K562 (cell line): ENCODE measurements at regions not wholly inside any gene's neighbourhood (a gene's known extent, or its start where the extent isn't known, plus 50 kb on each side); places are given as distances from the start of the nearest gene placed in this dataset.

Experiments used
- ATAC-seq: fragments of 200-7000 bp; cut with Tn5 transposase; 3 replicates; pipeline ENCODE4 v1.9.1; 2020; ENCODE audit warnings: moderate library complexity
- BruUV-seq: library from RNA; stranded (reverse); fragments of 400-500 nt; replicated peaks from 2 replicates; lab custom pipeline; 2021; lab: Mats Ljungman, UMichigan
- CTCF ChIA-PET: fragments of 300-600 bp; formaldehyde crosslinking; extraction: SDS; loops from one replicate; lab custom pipeline; 2021; ENCODE audit warnings: low intra/inter-chr PET ratio; lab: Yijun Ruan, JAX
- POLR2A ChIA-PET: fragments of 300-600, 350-650 bp; sonication (Branson Sonifier 250); formaldehyde crosslinking; extraction: SDS; loops from one replicate; lab custom pipeline; 2021; ENCODE audit warnings: antibody characterized with exemption, inconsistent platforms; lab: Yijun Ruan, JAX
- DNase-seq, 4 experiments: peaks; one replicate each; pipeline versions ENCODE4 v3.0.0 to v3.0.0-alpha.2; 2011 to 2018; ENCODE audit warnings: low spot score in 3 of 4, mixed read lengths in 3 of 4; ENCODE audit errors: extremely low read depth in 1 of 4
- FAIRE-seq: peaks from 2 replicates; lab custom pipeline; 2011; peaks lifted over from hg19 to GRCh38; lab: Jason Lieb, UNC
- H2AFZ ChIP-seq: 2 replicates; pipeline ENCODE4 v1.6.0; 2011; ENCODE audit warnings: low read depth, low read length, control low read depth, inconsistent platforms
- H3K27ac ChIP-seq: fragments of 200-600 bp; 3 replicates; pipeline ENCODE4 v1.8.0; 2011; ENCODE audit warnings: low read depth, mild to moderate bottlenecking, control low read depth, inconsistent platforms, low read length, moderate library complexity, mixed read lengths; ENCODE audit errors: extremely low read depth
- H3K27me3 ChIP-seq, 2 experiments: fragments of 300-600 bp in 1 of 2; 2 replicates in 1 of 2; 3 replicates in 1 of 2; pipeline versions ENCODE4 v1.6.0 to v1.8.0; 2011; ENCODE audit warnings: inconsistent platforms in 2 of 2, low read length in 2 of 2, mild to moderate bottlenecking in 1 of 2, mixed read lengths in 1 of 2, moderate library complexity in 1 of 2; ENCODE audit not compliant: control insufficient read depth in 2 of 2, insufficient read depth in 2 of 2
- H3K36me3 ChIP-seq: fragments of 300-600 bp; 3 replicates; pipeline ENCODE4 v1.8.0; 2011; ENCODE audit warnings: mild to moderate bottlenecking, low read length, inconsistent platforms; ENCODE audit not compliant: control insufficient read depth, insufficient read depth
- H3K4me1 ChIP-seq, 2 experiments: fragments of 200-600 bp in 1 of 2; replicated peaks in 1 of 2; 2 replicates in 1 of 2; 3 replicates in 1 of 2; pipeline versions ENCODE4 v1.5.1 to v1.8.0; 2011; ENCODE audit warnings: inconsistent platforms in 2 of 2, low read length in 2 of 2, mild to moderate bottlenecking in 1 of 2, mixed read lengths in 1 of 2, moderate library complexity in 1 of 2; ENCODE audit not compliant: control insufficient read depth in 2 of 2, insufficient read depth in 2 of 2
- H3K4me2 ChIP-seq: 2 replicates; pipeline ENCODE4 v1.6.1; 2011; ENCODE audit warnings: low read length, control low read depth, inconsistent platforms, mixed read lengths; ENCODE audit not compliant: insufficient read depth
- H3K4me3 ChIP-seq: fragments of 200-600 bp; sonication (generic), shearing (Covaris generic); 2 replicates; pipeline ENCODE4 v1.5.1; 2016; ENCODE audit warnings: control low read depth, inconsistent platforms
- H3K79me2 ChIP-seq: fragments of 200-600 bp; 3 replicates; pipeline ENCODE4 v1.8.0; 2011; ENCODE audit warnings: low read length, inconsistent platforms; ENCODE audit not compliant: control insufficient read depth, insufficient read depth
- H3K9ac ChIP-seq, 2 experiments: 2 replicates each; pipeline versions ENCODE4 v1.6.0 to v1.6.1; 2011; ENCODE audit warnings: low read depth in 2 of 2, low read length in 2 of 2, control low read depth in 1 of 2, inconsistent platforms in 1 of 2, mild to moderate bottlenecking in 1 of 2, mixed read lengths in 1 of 2; ENCODE audit not compliant: insufficient read depth in 1 of 2
- H3K9me1 ChIP-seq: one replicate; pipeline ENCODE4 v1.6.0; 2011; ENCODE audit warnings: inconsistent platforms, mild to moderate bottlenecking, low read length, moderate library complexity; ENCODE audit not compliant: control insufficient read depth, insufficient read depth
- H3K9me3 ChIP-seq: replicated peaks from 2 replicates; pipeline ENCODE4 v1.5.1; 2011; ENCODE audit warnings: low read depth, low read length, inconsistent platforms; ENCODE audit not compliant: control insufficient read depth, insufficient read depth
- H4K20me1 ChIP-seq: replicated peaks from 2 replicates; pipeline ENCODE4 v1.6.1; 2011; ENCODE audit warnings: low read length, inconsistent platforms, mixed read lengths; ENCODE audit not compliant: control insufficient read depth, insufficient read depth
- CBX1 ChIP-seq: sonication (generic); IDR thresholded peaks from 2 replicates; pipeline ENCODE4 v1.6.1; 2016; ENCODE audit warnings: antibody characterized with exemption, low read depth, mild to moderate bottlenecking
- CXXC5 ChIP-seq: fragments of 250-450 bp; sonication (Bioruptor Pico); IDR thresholded peaks from 2 replicates; pipeline ENCODE4 v1.8.0; 2022; ENCODE audit warnings: inconsistent platforms, mild to moderate bottlenecking, moderate library complexity
- DACH1 ChIP-seq: fragments of 450-650 bp; IDR thresholded peaks from 2 replicates; pipeline ENCODE4 v1.6.1; 2018; ENCODE audit not compliant: partially characterized antibody
- DMBX1 ChIP-seq: fragments of 250-450 bp; sonication (Bioruptor Pico); IDR thresholded peaks from 2 replicates; pipeline ENCODE4 v1.8.0; 2022; ENCODE audit warnings: inconsistent platforms, mild to moderate bottlenecking, moderate library complexity, borderline replicate concordance
- GATA2 ChIP-seq: sonication (generic); formaldehyde crosslinking; IDR thresholded peaks from 2 replicates; pipeline ENCODE4 v1.4.0; 2020; ENCODE audit warnings: mild to moderate bottlenecking, missing genetic modification reagents
- GTF2F1 ChIP-seq: IDR thresholded peaks from 2 replicates; pipeline ENCODE4 v1.6.1; 2011; ENCODE audit warnings: low read depth, low read length, improper control_type of control experiment
- KDM1A ChIP-seq, 2 experiments: fragments of 450-650 bp; IDR thresholded peaks; 2 replicates each; pipeline ENCODE4 v1.6.1; 2016; ENCODE audit warnings: mild to moderate bottlenecking in 2 of 2
- LCOR ChIP-seq: sonication (generic); formaldehyde crosslinking; IDR thresholded peaks from 2 replicates; pipeline ENCODE4 v1.8.0; 2022; ENCODE audit warnings: mild to moderate bottlenecking, missing genetic modification reagents
- NBN ChIP-seq: fragments of 450-650 bp; IDR thresholded peaks from 2 replicates; pipeline ENCODE4 v1.6.1; 2016; ENCODE audit warnings: low read depth, mild to moderate bottlenecking
- SMAD4 ChIP-seq: fragments of 250-450 bp; sonication (Bioruptor Pico); conservative IDR thresholded peaks from 2 replicates; pipeline ENCODE4 v1.8.0; 2021; ENCODE audit warnings: inconsistent platforms, mild to moderate bottlenecking, moderate library complexity
- SMARCA5 ChIP-seq: fragments of 450-650 bp; IDR thresholded peaks from 2 replicates; pipeline ENCODE4 v1.6.1; 2016
- SMC3 ChIP-seq: conservative IDR thresholded peaks from 2 replicates; pipeline ENCODE4 v1.6.1; 2011; ENCODE audit warnings: low read depth, low read length, improper control_type of control experiment; ENCODE audit not compliant: insufficient read depth
- SPI1 ChIP-seq: IDR thresholded peaks from 2 replicates; pipeline ENCODE4 v1.6.1; 2011; ENCODE audit warnings: low read depth, low read length, control low read depth, borderline replicate concordance
- USF1 ChIP-seq: sonication (generic); formaldehyde crosslinking; IDR thresholded peaks from 2 replicates; pipeline ENCODE4 v1.9.0; 2022; ENCODE audit warnings: mild to moderate bottlenecking, missing genetic modification reagents
- VEZF1 ChIP-seq: fragments of 200-800 bp; sonication (Bioruptor generic); IDR thresholded peaks from 2 replicates; pipeline ENCODE4 v1.6.1; 2017; ENCODE audit warnings: missing genetic modification characterization, missing compliant biosample characterization
- ZBTB17 ChIP-seq: fragments of 450-650 bp; formaldehyde crosslinking; IDR thresholded peaks from 2 replicates; pipeline ENCODE4 v1.4.0; 2020; ENCODE audit warnings: mild to moderate bottlenecking
- ZFP91 ChIP-seq: sonication (generic); formaldehyde crosslinking; IDR thresholded peaks from 2 replicates; pipeline ENCODE4 v1.8.0; 2022; ENCODE audit warnings: mild to moderate bottlenecking, missing genetic modification reagents
- WGBS: fragments of 100-300 bp; shearing (Covaris generic); methylation state at CpG from one replicate; pipeline ENCODE4 v1.1.6; 2016; ENCODE audit warnings: low coverage, mixed read lengths; ENCODE audit not compliant: insufficient coverage; ENCODE audit errors: missing lambda C conversion rate; 5-methylcytosine and 5-hydroxymethylcytosine counted together
- in situ Hi-C: fragments of 300-500 bp; cut with MboI; formaldehyde crosslinking; loops from 4 replicates; pipeline ENCODE4 v1.15.0; 2018; ENCODE audit warnings: inconsistent platforms, mixed read lengths
- intact Hi-C: fragments of 100-400 bp; cut with micrococcal nuclease; formaldehyde crosslinking; loops from 2 replicates; pipeline ENCODE4 v1.14.2; 2022

- TF ChIP-seq DACH1 (no peak), KDM1A (IDR thresholded peaks at IDR 0.05) (no peak), LCOR (CRISPR knock-in tag) (no peak), GTF2F1 (no peak), VEZF1 (CRISPR knock-in tag) (peak; percentile 59), NBN (no peak), CBX1 (0 out of 2 replicates have a peak, but pooled peaks have one; percentile 31), USF1 (CRISPR knock-in tag) (no peak), SMARCA5 (no peak), SMC3 (peak; percentile 70)
Observed at GRCh38 chr12:104825408-104825807, 132.7 kb downstream of the SLC41A2 start (continued).

GRCh38 chr12:104823985-104824461 is 134.1 kb downstream of the SLC41A2 start:
- H3K27me3 ChIP-seq: no peaks in the 10 kb centered on the region
- H3K79me2 ChIP-seq: no peaks in the 10 kb centered on the region
- H3K4me3 ChIP-seq: peak overlapping the region; percentile 7; the same call in 1 of the 2 replicates
- ATAC-seq (peak; percentile 92), FAIRE-seq (peak; percentile 79), DNase-seq (peak in 2 of 4 experiments; percentile 23 to 60)
- H3K9me3 ChIP-seq: peaks cover 2% of the 10 kb centered on the region; the same call in 1 of the 2 replicates
- no peaks in the 10 kb centered on the region for H4K20me1 ChIP-seq
- H3K36me3 ChIP-seq: no peaks in the 10 kb centered on the region
- intact Hi-C loops (loop anchor here (2.0 to 10.0 kb wide), 5 partner anchors 91 to 369 kb away; partner anchors contain the start of gene CHST11), in situ Hi-C loops (no loop called here)
- POLR2A ChIA-PET: no interaction called here
- H2AFZ ChIP-seq: peak overlapping the region; percentile 93
- no peaks in the 10 kb centered on the region for H3K9me1 ChIP-seq
- BruUV-seq: no TSS peak
- peak overlapping the region; percentile 51 for H3K4me2 ChIP-seq
- CTCF ChIA-PET: no interaction called here
- no peak overlapping the region; a peak in 1 of 4 replicates for H3K9ac ChIP-seq
- 20% methylated on average over 10 of the region's 10 CpGs for WGBS
- peaks cover 4 to 6% of the 10 kb centered on the region in 2 experiments; a peak in 4 of 5 replicates for H3K4me1 ChIP-seq
- peak overlapping the region; percentile 19; the same call in 2 of the 3 replicates for H3K27ac ChIP-seq
- TF ChIP-seq ZBTB17 (CRISPR knock-in tag) (no peak), CXXC5 (peak; percentile 47; the same call in 1 of the 2 replicates), SMAD4 (CRISPR knock-in tag) (0 out of 2 replicates have a peak, but pooled peaks have one; percentile 19), GATA2 (CRISPR knock-in tag) (peak; percentile 28; the same call in 1 of the 2 replicates), DMBX1 (CRISPR knock-in tag) (no peak), SPI1 (peak; percentile 93), ZFP91 (CRISPR knock-in tag) (peak; percentile 91)
